GM18502 (cell line): ENCODE measurements at regions not wholly inside any gene's neighbourhood (a gene's known extent, or its start where the extent isn't known, plus 50 kb on each side); places are given as distances from the start of the nearest gene placed in this dataset.

ENCODE experiments used
- ATAC-seq: cut with Tn5 transposase; IDR thresholded peaks from one replicate; pipeline ENCODE4 v1.9.1; 2021; ENCODE audit warnings: mild to moderate bottlenecking; ENCODE audit not compliant: unreplicated experiment, poor library complexity

DNA sequence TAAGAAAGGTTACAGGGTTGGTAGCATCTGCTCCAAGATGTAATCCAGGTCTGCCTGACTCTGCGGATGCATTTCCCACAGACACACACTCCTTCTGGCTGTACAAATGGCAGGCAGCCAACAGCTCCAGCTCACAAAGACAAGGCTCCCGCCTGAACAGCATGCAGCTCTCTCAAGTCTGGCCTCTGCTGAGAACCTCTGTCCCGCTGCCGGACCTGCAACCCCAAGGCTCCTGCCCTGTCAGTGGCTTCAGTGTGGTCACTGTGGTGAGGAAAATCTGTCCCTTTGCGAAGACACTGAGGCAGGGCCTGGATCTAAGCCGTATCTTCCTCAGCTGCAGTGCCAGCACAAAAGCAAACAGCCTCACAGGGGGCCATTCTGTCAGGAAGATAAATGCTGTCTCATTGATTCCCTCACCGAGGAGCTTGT is 469.3 kb upstream of the MEX3C start:
- no peak for ATAC-seq

- ATAC-seq = peak; percentile 76
Measured at GRCh38 chr18:51668101-51668500, 470.6 kb upstream of the MEX3C start.

DNA sequence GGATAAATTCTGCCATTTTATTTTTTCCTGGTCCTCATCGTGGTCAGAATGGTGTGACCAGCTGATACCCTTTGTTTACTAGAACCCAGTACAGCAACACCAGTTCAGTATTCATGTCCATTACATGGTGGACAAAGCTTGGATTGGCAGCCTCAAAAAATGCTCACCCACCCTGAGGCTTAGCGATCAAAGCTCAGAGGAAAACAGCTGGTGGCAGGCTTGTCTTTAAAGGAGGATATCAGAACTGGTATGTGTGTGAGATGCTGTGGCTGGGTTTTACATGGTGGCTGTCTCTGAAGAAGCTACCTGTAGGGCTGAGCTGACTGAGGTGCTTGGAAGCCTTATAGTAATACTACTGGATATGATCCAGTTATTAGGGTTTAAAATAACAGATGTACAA is 471.1 kb upstream of the MEX3C start:
- ATAC-seq = no peak

- ATAC-seq = no peak
Measured at GRCh38 chr18:51686590-51686989, 489.1 kb upstream of the MEX3C start.

- no peak for ATAC-seq
Measured at GRCh38 chr18:51687845-51688585, 490.5 kb upstream of the MEX3C start.

DNA sequence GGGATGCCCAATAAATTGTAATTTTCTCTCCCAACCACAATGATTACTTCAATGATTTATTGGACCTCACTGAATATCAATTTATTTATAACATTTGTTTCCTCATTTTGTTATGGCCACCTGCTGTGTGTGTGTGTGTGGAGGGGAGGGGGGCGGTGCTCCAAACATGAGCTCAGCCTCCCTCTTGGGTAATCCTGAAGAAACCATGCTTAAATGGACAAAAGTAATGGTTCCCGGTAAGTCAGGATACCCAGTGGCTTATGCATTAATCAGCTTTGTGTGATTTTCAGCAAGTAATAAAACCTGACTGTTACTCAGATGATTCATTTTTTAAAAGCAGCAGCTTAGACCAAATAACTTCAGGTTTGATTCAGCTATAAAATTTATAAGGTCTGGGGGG is 495.1 kb upstream of the MEX3C start:
- ATAC-seq = no peak

GRCh38 chr18:51711298-51711889 is 513.9 kb upstream of the MEX3C start:
- ATAC-seq = peak; percentile 86

- no peak for ATAC-seq
Measured at GRCh38 chr18:51712821-51713220, 515.3 kb upstream of the MEX3C start.

DNA sequence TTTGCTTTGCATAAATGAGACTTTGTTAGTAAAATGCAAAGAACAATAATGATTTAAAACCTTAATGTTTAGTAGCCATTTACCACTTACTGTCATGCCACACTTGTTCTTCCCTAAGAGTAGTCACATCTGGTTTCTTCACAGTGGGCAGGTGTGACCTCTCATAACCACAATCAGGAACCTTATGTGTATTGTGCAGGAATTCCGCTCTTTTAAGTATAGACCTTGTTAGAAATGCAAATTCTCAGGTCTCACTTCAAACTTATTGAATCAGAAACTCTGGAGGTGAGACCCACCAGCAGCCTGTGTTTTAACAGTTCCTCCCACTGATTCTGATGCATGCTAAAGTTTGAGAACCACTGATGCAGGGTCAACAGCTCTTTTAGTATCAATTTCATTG is 518.8 kb upstream of the MEX3C start:
- no peak for ATAC-seq

- no peak for ATAC-seq
Measured at GRCh38 chr18:51721388-51721787, 523.9 kb upstream of the MEX3C start.

DNA sequence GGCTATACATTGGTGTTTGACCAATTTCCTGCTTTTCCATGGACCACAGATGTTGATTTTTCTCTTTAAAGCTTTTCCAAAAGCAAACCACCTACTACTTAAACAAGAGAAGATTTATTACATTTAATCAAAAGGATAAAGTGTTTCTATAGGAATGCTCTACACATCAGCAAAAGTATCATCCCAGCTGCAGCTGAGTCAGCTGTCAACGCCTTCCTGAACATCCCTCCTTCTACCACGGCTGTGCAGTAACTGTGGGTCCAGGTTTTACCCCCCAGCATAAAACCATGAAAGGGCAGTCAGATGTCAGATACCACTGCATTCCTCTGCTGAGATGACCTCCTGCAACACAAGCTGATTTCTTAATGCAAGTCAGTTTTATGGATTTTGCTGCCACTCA is 524.5 kb upstream of the MEX3C start:
- no peak for ATAC-seq

DNA sequence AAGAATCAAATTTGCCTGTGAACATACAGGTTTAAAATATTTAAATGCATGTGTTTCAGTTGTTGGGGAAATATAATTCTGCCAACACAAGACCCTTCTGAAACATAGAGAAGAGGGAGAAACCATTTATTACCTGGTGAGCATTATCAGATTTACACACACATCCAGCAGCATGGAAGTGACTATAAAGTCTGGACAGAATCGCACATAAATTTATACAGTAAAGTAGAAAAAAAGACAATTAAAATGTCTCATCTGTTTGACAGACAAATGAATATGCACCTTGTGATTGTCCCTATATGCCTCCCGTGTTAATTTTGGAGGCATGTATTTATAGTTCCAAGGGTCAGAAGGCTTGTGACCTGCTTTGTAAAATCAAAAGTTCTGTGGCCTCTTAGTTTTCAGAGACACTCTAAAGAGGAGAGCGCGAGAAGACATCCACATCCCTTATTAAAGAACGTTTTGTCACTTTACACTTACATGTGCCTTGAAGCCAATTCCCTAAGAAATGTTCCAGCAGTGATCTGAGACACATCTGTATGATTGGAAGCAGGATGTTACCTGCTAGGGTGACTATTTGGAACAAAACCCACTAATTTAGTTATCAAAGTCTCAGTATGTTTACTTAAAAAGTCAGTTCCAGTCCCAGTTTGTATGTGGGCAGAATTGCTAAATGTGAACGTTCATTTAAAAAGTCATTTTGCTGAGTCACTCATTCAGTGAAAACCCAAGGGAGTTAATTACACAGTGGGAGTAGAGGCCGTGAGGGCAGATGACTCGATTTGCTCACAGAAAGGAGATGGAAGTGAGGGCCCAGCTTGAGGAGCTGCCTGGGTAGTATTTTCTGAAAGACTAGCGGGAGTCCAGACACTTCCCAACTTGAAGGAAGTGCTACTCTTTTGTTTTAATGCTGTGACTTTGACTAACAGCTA is 527.6 kb upstream of the MEX3C start:
- ATAC-seq = no peak

DNA sequence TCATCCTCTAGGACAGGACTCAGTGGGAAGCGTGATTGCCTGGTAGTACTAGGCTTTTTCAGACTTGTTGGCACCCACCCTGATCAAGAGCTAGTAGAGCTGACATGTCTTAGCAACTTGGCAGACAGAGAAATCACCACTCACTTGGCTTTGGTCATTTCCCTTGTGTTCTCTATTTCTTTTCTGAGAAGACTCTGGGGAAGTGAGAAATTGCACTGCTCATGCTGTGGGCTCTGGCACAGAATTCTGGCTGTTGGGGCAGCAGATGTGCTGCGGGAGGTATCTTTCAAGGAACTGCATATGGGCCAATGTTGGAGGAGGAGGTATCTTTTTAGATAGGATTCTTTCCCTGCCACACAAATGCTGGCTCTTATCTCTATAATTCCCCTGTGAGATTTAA is 529.1 kb upstream of the MEX3C start:
- ATAC-seq = no peak

DNA sequence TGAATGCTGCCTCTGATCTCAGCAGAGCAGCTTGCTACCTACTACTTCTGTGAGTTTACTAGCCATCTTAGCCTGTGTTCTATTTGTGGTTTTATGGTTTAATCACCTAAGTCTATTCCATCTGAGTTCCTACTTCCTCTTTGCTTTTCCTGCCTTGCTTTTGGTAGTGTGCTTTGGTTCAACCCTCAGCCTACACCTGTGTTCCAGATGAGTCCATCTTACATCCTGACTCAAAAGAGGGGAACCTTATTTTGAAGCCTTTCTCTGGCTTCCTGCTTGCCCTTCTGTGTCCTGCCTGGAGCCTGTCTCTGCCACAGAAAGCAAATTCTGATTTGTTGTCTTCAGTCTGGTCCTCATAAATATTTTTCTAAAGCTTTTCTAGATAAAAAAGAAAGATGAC is 530.3 kb upstream of the MEX3C start:
- peak; percentile 62 for ATAC-seq

GRCh38 chr18:51731070-51731469 is 533.6 kb upstream of the MEX3C start:
- ATAC-seq = no peak

- no peak for ATAC-seq
Measured at GRCh38 chr18:51734576-51734975, 537.1 kb upstream of the MEX3C start.

- peak; percentile 91 for ATAC-seq
Measured at GRCh38 chr18:51739044-51739666, 541.7 kb upstream of the MEX3C start.

DNA sequence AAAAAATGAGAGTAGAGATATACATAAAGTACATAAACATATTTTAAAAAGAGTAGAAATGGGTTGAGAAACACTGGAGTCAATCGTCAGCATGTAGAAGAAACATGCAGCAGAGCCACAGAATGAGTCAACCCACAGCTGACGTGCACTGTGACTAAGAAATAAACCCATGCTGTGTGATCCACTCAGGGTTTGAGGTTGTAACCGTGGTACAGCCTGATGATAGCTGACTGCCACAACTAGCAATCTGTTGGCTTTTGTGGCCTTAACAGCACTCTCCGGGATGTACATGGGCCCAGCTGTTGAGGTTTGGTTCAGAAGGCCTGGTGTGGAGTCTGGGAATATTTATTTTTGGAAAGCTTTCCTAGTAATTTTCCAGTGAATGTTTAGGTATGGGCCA is 554.4 kb upstream of the MEX3C start:
- ATAC-seq = no peak

GRCh38 chr18:51753365-51754057 is 556.0 kb upstream of the MEX3C start:
- ATAC-seq = no peak

GRCh38 chr18:51754566-51754965 is 557.1 kb upstream of the MEX3C start:
- no peak for ATAC-seq
